ENCODE measurements at regions not wholly inside any gene's neighbourhood (a gene's known extent, or its start where the extent isn't known, plus 50 kb on each side); places are given as distances from the start of the nearest gene placed in this dataset.

DNA sequence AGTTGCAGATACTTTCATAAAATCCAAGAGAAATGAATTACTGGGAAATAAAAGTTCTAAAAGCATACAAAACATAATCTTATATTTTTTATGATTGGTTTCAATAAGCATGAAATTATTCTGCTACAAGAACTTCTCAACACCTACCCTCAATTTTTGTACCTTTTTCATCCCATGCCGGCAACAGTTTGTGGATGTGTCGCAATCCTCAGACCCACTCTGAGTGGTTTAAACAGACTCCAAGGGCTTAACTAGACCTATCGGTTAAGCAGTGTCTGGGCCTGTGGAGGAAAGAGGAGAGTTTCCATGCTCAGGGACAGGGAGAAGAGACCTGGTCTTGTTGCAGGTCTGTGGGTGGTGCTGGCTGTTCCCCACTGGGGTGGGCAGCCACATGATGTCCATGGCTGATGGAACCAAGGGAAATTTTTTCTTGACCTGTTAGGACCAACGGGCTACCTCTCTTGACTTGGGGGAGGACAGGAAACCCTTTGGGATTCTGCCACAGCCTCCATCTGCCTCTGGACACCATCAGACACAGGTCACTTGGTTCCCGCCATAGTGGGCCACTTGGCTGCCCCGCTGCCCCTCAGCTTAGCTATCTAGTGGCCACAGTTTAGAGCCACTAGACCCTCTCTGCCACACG, 81.1 kb upstream of the CLDN14 start:
- H3K36me3 Mint-ChIP-seq (ENCODE audit: insufficient read depth, unreplicated experiment): no peaks in the 10 kb centered on the region
- intact Hi-C loops (cut with micrococcal nuclease): no loop called here
- POLR2A ChIA-PET: no interaction called here
- no peak overlapping the region for H3K4me3 Mint-ChIP-seq (ENCODE audit: unreplicated experiment)
- CTCF ChIA-PET: no interaction called here
- no peak for DNase-seq (ENCODE audit: unreplicated experiment)
- no peaks in the 10 kb centered on the region for H3K4me1 Mint-ChIP-seq (ENCODE audit: insufficient read depth, unreplicated experiment)
- TF ChIP-seq, protein P1, sequence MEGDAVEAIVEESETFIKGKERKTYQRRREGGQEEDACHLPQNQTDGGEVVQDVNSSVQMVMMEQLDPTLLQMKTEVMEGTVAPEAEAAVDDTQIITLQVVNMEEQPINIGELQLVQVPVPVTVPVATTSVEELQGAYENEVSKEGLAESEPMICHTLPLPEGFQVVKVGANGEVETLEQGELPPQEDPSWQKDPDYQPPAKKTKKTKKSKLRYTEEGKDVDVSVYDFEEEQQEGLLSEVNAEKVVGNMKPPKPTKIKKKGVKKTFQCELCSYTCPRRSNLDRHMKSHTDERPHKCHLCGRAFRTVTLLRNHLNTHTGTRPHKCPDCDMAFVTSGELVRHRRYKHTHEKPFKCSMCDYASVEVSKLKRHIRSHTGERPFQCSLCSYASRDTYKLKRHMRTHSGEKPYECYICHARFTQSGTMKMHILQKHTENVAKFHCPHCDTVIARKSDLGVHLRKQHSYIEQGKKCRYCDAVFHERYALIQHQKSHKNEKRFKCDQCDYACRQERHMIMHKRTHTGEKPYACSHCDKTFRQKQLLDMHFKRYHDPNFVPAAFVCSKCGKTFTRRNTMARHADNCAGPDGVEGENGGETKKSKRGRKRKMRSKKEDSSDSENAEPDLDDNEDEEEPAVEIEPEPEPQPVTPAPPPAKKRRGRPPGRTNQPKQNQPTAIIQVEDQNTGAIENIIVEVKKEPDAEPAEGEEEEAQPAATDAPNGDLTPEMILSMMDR (IDR thresholded peaks at IDR 0.05; ENCODE audit: unreplicated experiment): no peak
- H3K27me3 Mint-ChIP-seq (ENCODE audit: insufficient read depth, unreplicated experiment): peaks cover 83% of the 10 kb centered on the region
- BruUV-seq (replicated peaks): no TSS peak
- no peaks in the 10 kb centered on the region for H3K9me3 Mint-ChIP-seq (ENCODE audit: unreplicated experiment)
- no peak overlapping the region for H3K27ac Mint-ChIP-seq (ENCODE audit: low read depth, unreplicated experiment)

GRCh38 chr21:36563341-36563926, 83.5 kb upstream of the CLDN14 start:
- H3K4me3 Mint-ChIP-seq (ENCODE audit: unreplicated experiment): no peak overlapping the region
- no peaks in the 10 kb centered on the region for H3K4me1 Mint-ChIP-seq (ENCODE audit: insufficient read depth, unreplicated experiment)
- peaks cover 82% of the 10 kb centered on the region for H3K27me3 Mint-ChIP-seq (ENCODE audit: insufficient read depth, unreplicated experiment)
- intact Hi-C loops (cut with micrococcal nuclease): no loop called here
- H3K27ac Mint-ChIP-seq (ENCODE audit: low read depth, unreplicated experiment): no peak overlapping the region
- DNase-seq (ENCODE audit: unreplicated experiment): no peak
- H3K36me3 Mint-ChIP-seq (ENCODE audit: insufficient read depth, unreplicated experiment): no peaks in the 10 kb centered on the region
- CTCF ChIA-PET: no interaction called here
- H3K9me3 Mint-ChIP-seq (ENCODE audit: unreplicated experiment): no peaks in the 10 kb centered on the region
- TF ChIP-seq, protein P1 (IDR thresholded peaks at IDR 0.05; ENCODE audit: unreplicated experiment): no peak
- BruUV-seq (replicated peaks): no TSS peak
- POLR2A ChIA-PET: no interaction called here

DNA sequence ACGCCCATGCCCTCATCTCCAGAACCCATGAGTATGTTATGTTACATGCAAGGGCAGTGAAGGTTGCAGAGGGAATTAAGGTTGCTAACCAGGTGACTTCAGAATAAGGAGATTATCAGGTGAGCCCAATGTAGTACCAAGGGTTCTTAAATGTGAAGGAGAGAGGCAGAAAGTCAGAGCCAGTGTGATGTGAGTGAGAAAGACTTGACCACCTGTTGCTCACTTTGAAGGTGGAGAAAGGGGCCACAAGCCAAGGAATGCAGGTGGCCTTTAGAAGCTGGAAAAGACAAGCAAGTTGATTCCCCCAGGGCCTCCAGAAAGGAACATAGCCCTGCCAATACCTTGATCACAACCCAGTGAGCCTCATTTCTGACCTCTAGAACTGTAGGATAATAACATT, 84.7 kb upstream of the CLDN14 start:
- H3K36me3 Mint-ChIP-seq (ENCODE audit: insufficient read depth, unreplicated experiment): no peaks in the 10 kb centered on the region
- POLR2A ChIA-PET: no interaction called here

DNA sequence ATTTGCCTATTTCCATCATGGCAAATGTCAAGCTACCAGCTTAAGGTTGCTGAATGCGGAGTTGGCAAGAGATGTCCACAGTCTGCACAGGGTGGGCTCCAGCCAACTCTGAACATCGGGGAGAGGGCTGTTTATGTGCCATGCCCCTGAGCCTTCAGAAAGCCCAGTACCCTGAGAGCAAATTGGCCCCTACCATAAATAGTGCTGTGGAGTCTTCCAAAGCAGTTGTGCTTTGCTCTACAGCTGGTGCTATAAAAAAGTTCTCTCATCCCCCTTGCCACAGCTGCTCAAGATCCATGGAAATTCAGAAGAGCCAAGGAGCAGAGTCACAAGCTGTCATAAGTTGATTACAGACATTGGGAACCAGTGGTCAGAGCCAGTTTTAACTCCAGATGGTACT, 85.6 kb upstream of the CLDN14 start:
- TF ChIP-seq, protein P1 (IDR thresholded peaks at IDR 0.05; ENCODE audit: unreplicated experiment): no peak
- Mint-ChIP-seq H3K27ac (ENCODE audit: low read depth, unreplicated experiment) (no peak overlapping the region), H3K4me3 (ENCODE audit: unreplicated experiment) (no peak overlapping the region), H3K36me3 (ENCODE audit: insufficient read depth, unreplicated experiment) (no peaks in the 10 kb centered on the region), H3K27me3 (ENCODE audit: insufficient read depth, unreplicated experiment) (peaks cover 85% of the 10 kb centered on the region), H3K9me3 (ENCODE audit: unreplicated experiment) (no peaks in the 10 kb centered on the region), H3K4me1 (ENCODE audit: insufficient read depth, unreplicated experiment) (no peaks in the 10 kb centered on the region)
- BruUV-seq (replicated peaks): no TSS peak
- ChIA-PET CTCF (no interaction called here), POLR2A (no interaction called here)
- no peak for DNase-seq (ENCODE audit: unreplicated experiment)
- intact Hi-C loops (cut with micrococcal nuclease): no loop called here

More for the DNA sequence above, 84.7 kb upstream of the CLDN14 start:
- no peak for DNase-seq (ENCODE audit: unreplicated experiment)
- peaks cover 82% of the 10 kb centered on the region for H3K27me3 Mint-ChIP-seq (ENCODE audit: insufficient read depth, unreplicated experiment)
- no peaks in the 10 kb centered on the region for H3K4me1 Mint-ChIP-seq (ENCODE audit: insufficient read depth, unreplicated experiment)
- TF ChIP-seq, protein P1 (IDR thresholded peaks at IDR 0.05; ENCODE audit: unreplicated experiment): no peak
- H3K9me3 Mint-ChIP-seq (ENCODE audit: unreplicated experiment): no peaks in the 10 kb centered on the region
- no peak overlapping the region for H3K4me3 Mint-ChIP-seq (ENCODE audit: unreplicated experiment)
- no peak overlapping the region for H3K27ac Mint-ChIP-seq (ENCODE audit: low read depth, unreplicated experiment)
- BruUV-seq (replicated peaks): no TSS peak
- CTCF ChIA-PET: no interaction called here
- intact Hi-C loops (cut with micrococcal nuclease): no loop called here

Measured in MCF 10A (cell line).